ENCODE measurements at regions not wholly inside any gene's neighbourhood (a gene's known extent, or its start where the extent isn't known, plus 50 kb on each side); places are given as distances from the start of the nearest gene placed in this dataset.

- H3K27me3 ChIP-seq (ENCODE audit: control insufficient read depth in 4 of 4, insufficient read depth in 4 of 4, low read length in 3 of 4) = no peaks in the 10 kb centered on the region
- H3K9ac ChIP-seq (ENCODE audit: low read depth in 1 of 2, low read length in 2 of 2) = no peak overlapping the region
- no peaks in the 10 kb centered on the region for H3K4me1 ChIP-seq (ENCODE audit: control insufficient read depth in 4 of 4, insufficient read depth in 4 of 4, low read length in 3 of 4)
- DNase-seq (ENCODE audit: low spot score) = no peak
- no peak for TF ChIP-seq REST (IDR thresholded peaks at IDR 0.05)
- no peak for TF ChIP-seq MAX (IDR thresholded peaks at IDR 0.05)
- no peak for TF ChIP-seq HNF4A (conservative IDR thresholded peaks at IDR 0.05)
- TF ChIP-seq HNF4G (IDR thresholded peaks at IDR 0.05) = no peak
- TF ChIP-seq SP1 (IDR thresholded peaks at IDR 0.05) = no peak
- TF ChIP-seq NR2F2 (IDR thresholded peaks at IDR 0.05) = no peak
- TF ChIP-seq ATF3 (IDR thresholded peaks at IDR 0.05) = no peak
- no peak for TF ChIP-seq EGR1 (IDR thresholded peaks at IDR 0.05; ENCODE audit: low read depth in 2 of 2)
- no peak for TF ChIP-seq ZBTB33 (IDR thresholded peaks at IDR 0.05)
- H3K36me3 ChIP-seq (ENCODE audit: control insufficient read depth in 4 of 4, insufficient read depth in 3 of 4, low read depth in 1 of 4, low read length in 3 of 4) = no peaks in the 10 kb centered on the region
- no peak overlapping the region for H3K27ac ChIP-seq (ENCODE audit: low read depth in 1 of 2, low read length in 2 of 2)
- H3K9me3 ChIP-seq (ENCODE audit: control insufficient read depth in 4 of 4, low read length in 3 of 4) = no peaks in the 10 kb centered on the region
- H3K4me3 ChIP-seq (ENCODE audit: low read depth in 1 of 3, low read length in 3 of 3) = no peak overlapping the region
- WGBS = 53% methylated on average over 3 of the region's 3 CpGs
These were observed 899.6 kb upstream of the SLC35B3 start for GRCh38 chr6:9334979-9335378.

GRCh38 chr6:9332241-9332780 is 897.0 kb upstream of the SLC35B3 start:
- TF ChIP-seq REST (IDR thresholded peaks at IDR 0.05) = no peak
- no peak for TF ChIP-seq TAF1 (conservative IDR thresholded peaks at IDR 0.05)
- TF ChIP-seq GABPA (IDR thresholded peaks at IDR 0.05 in 1 of 2, conservative IDR thresholded peaks at IDR 0.05 in 1 of 2) = no peak
- no peak for TF ChIP-seq NR2F2 (IDR thresholded peaks at IDR 0.05)
- TF ChIP-seq RAD21 (IDR thresholded peaks at IDR 0.05) = no peak
- TF ChIP-seq CTCF (IDR thresholded peaks at IDR 0.05; ENCODE audit: low read depth, low read length, missing input control) = no peak
- TF ChIP-seq EGR1 (IDR thresholded peaks at IDR 0.05; ENCODE audit: low read depth in 2 of 2) = no peak
- TF ChIP-seq SP1 (IDR thresholded peaks at IDR 0.05) = no peak
- no peak for TF ChIP-seq FOXA1 (IDR thresholded peaks at IDR 0.05)
- TF ChIP-seq FOXA2 (IDR thresholded peaks at IDR 0.05) = no peak
- TF ChIP-seq HNF4G (IDR thresholded peaks at IDR 0.05) = no peak
- no peak for TF ChIP-seq ATF3 (IDR thresholded peaks at IDR 0.05)
- TF ChIP-seq MAX (IDR thresholded peaks at IDR 0.05) = no peak
- TF ChIP-seq JUND (IDR thresholded peaks at IDR 0.05) = no peak
- Histone ChIP-seq H3K4me1 (ENCODE audit: control insufficient read depth in 4 of 4, insufficient read depth in 4 of 4, low read length in 3 of 4) (no peaks in the 10 kb centered on the region), H3K9me3 (ENCODE audit: control insufficient read depth in 4 of 4, low read length in 3 of 4) (no peaks in the 10 kb centered on the region), H3K9ac (ENCODE audit: low read depth in 1 of 2, low read length in 2 of 2) (no peak overlapping the region), H3K27ac (ENCODE audit: low read depth in 1 of 2, low read length in 2 of 2) (no peak overlapping the region), H3K4me3 (ENCODE audit: low read depth in 1 of 3, low read length in 3 of 3) (no peak overlapping the region), H3K27me3 (ENCODE audit: control insufficient read depth in 4 of 4, insufficient read depth in 4 of 4, low read length in 3 of 4) (no peaks in the 10 kb centered on the region), H3K36me3 (ENCODE audit: control insufficient read depth in 4 of 4, insufficient read depth in 3 of 4, low read depth in 1 of 4, low read length in 3 of 4) (no peaks in the 10 kb centered on the region)
- WGBS = 79% methylated on average over 2 of the region's 2 CpGs
- DNase-seq (ENCODE audit: low spot score) = no peak

Data from liver (tissue), 8 donors.